Caco-2 (cell line): ENCODE measurements at regions not wholly inside any gene's neighbourhood (a gene's known extent, or its start where the extent isn't known, plus 50 kb on each side); places are given as distances from the start of the nearest gene placed in this dataset.

Experiments
- BruUV-seq: library from RNA; stranded (reverse); fragments of 400-500 nt; replicated peaks from 2 replicates; lab custom pipeline; 2021; lab: Mats Ljungman, UMichigan
- CTCF ChIA-PET: fragments of 300-600 bp; sonication (Branson Sonifier 250); formaldehyde crosslinking; loops from one replicate; lab custom pipeline; 2022; ENCODE audit warnings: antibody characterized with exemption; lab: Charles Lee
- POLR2A ChIA-PET: fragments of 300-600 bp; sonication (Branson Sonifier 250); formaldehyde crosslinking; loops from one replicate; lab custom pipeline; 2022; ENCODE audit warnings: antibody characterized with exemption; lab: Charles Lee
- DNase-seq, 2 experiments: peaks; one replicate each; pipeline versions ENCODE4 v3.0.0 to v3.0.0-alpha.2; 2020 to 2022
- H3K27me3 ChIP-seq: replicated peaks from 2 replicates; pipeline ENCODE4 v1.6.0; 2011; ENCODE audit warnings: low read length; ENCODE audit not compliant: control insufficient read depth, insufficient read depth
- H3K36me3 ChIP-seq: 2 replicates; pipeline ENCODE4 v1.5.1; 2011; ENCODE audit warnings: low read length; ENCODE audit not compliant: control insufficient read depth, insufficient read depth
- H3K4me1 ChIP-seq: fragments of 250-450 bp; sonication (Bioruptor Pico); 2 replicates; pipeline ENCODE4 v1.5.1; 2020; ENCODE audit warnings: mild to moderate bottlenecking
- H3K4me3 ChIP-seq: 2 replicates; pipeline ENCODE4 v1.5.1; 2011; ENCODE audit warnings: low read depth, mild to moderate bottlenecking, control low read depth, low read length
- H3K9me3 ChIP-seq: fragments of 250-450 bp; sonication (Bioruptor Pico); 2 replicates; pipeline ENCODE4 v1.5.1; 2020; ENCODE audit warnings: mild to moderate bottlenecking, moderate library complexity
- H3K27ac Mint-ChIP-seq: one replicate; pipeline ENCODE4 v1.8.0; 2022; ENCODE audit warnings: mixed read lengths; ENCODE audit not compliant: unreplicated experiment
- H3K27me3 Mint-ChIP-seq: one replicate; pipeline ENCODE4 v1.8.0; 2022; ENCODE audit warnings: mixed read lengths; ENCODE audit not compliant: insufficient read depth, unreplicated experiment
- H3K36me3 Mint-ChIP-seq: one replicate; pipeline ENCODE4 v1.8.0; 2022; ENCODE audit warnings: mild to moderate bottlenecking, mixed read lengths; ENCODE audit not compliant: insufficient read depth, unreplicated experiment
- H3K4me1 Mint-ChIP-seq: one replicate; pipeline ENCODE4 v1.8.0; 2022; ENCODE audit warnings: low read depth, mixed read lengths; ENCODE audit not compliant: unreplicated experiment
- H3K4me3 Mint-ChIP-seq: one replicate; pipeline ENCODE4 v1.8.0; 2022; ENCODE audit warnings: mild to moderate bottlenecking, moderate library complexity, mixed read lengths; ENCODE audit not compliant: unreplicated experiment
- H3K9me3 Mint-ChIP-seq: one replicate; pipeline ENCODE4 v1.8.0; 2022; ENCODE audit warnings: mixed read lengths; ENCODE audit not compliant: unreplicated experiment
- CTCF ChIP-seq, 2 experiments: fragments of 200-600 bp in 1 of 2; IDR thresholded peaks; 1 replicate in 1 of 2; 2 replicates in 1 of 2; pipeline versions ENCODE4 v1.5.1 to v1.8.0; 2011 to 2022; ENCODE audit warnings: antibody characterized with exemption in 1 of 2, control low read depth in 1 of 2, inconsistent platforms in 1 of 2, low read depth in 1 of 2, low read length in 1 of 2, mild to moderate bottlenecking in 1 of 2, moderate library complexity in 1 of 2; ENCODE audit not compliant: insufficient read depth in 1 of 2, severe bottlenecking in 1 of 2, unreplicated experiment in 1 of 2
- intact Hi-C: fragments of 100-400 bp; cut with micrococcal nuclease; formaldehyde crosslinking; loops from one replicate; pipeline ENCODE4 v1.10.0; 2022; ENCODE audit not compliant: unreplicated experiment

DNA sequence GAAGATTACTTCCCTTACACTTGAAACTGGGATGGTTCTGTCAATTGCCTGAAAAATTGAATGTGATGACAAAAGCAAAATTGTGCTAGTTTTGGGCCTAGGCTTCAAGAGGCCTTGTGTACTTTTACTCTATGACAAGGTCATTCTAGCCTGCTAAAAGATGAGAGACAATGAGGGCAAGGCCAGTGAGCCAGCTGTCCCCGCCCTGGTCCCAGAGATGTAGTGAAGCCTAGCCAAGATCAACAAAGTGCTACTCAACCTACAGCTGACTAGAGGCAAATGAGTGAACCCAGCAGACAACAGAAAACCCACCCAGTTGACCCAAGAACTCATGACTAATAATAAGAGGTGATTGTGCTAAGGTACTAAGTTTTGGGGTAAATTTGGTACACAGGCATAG, 248.7 kb downstream of the IL15 start:
- H3K36me3 Mint-ChIP-seq: no peaks in the 10 kb centered on the region
- no peak overlapping the region for H3K4me3 ChIP-seq
- no peak for DNase-seq
- intact Hi-C loops: no loop called here
- no TSS peak for BruUV-seq
- H3K27me3 Mint-ChIP-seq: peaks cover 6% of the 10 kb centered on the region
- H3K9me3 Mint-ChIP-seq: no peaks in the 10 kb centered on the region
- ChIA-PET POLR2A (no interaction called here), CTCF (no interaction called here)
- H3K4me1 ChIP-seq: no peaks in the 10 kb centered on the region
- TF ChIP-seq CTCF (IDR thresholded peaks at IDR 0.05; ENCODE audit: insufficient read depth in 1 of 2, low read depth in 1 of 2, low read length in 1 of 2, severe bottlenecking in 1 of 2, unreplicated experiment in 1 of 2): no peak
- H3K9me3 ChIP-seq: no peaks in the 10 kb centered on the region
- no peaks in the 10 kb centered on the region for H3K4me1 Mint-ChIP-seq
- no peaks in the 10 kb centered on the region for H3K27me3 ChIP-seq
- H3K36me3 ChIP-seq: no peaks in the 10 kb centered on the region
- H3K27ac Mint-ChIP-seq: no peak overlapping the region
- no peak overlapping the region for H3K4me3 Mint-ChIP-seq

GRCh38 chr4:141890279-141890678, 253.9 kb downstream of the IL15 start:
- no peaks in the 10 kb centered on the region for H3K9me3 Mint-ChIP-seq
- H3K9me3 ChIP-seq: no peaks in the 10 kb centered on the region
- no peaks in the 10 kb centered on the region for H3K36me3 Mint-ChIP-seq
- H3K4me1 ChIP-seq: no peaks in the 10 kb centered on the region
- BruUV-seq: no TSS peak
- no peak for DNase-seq
- H3K4me3 Mint-ChIP-seq: no peak overlapping the region
- H3K4me1 Mint-ChIP-seq: no peaks in the 10 kb centered on the region
- H3K27ac Mint-ChIP-seq: no peak overlapping the region
- H3K4me3 ChIP-seq: no peak overlapping the region
- intact Hi-C loops: no loop called here
- CTCF ChIA-PET: no interaction called here
- H3K27me3 Mint-ChIP-seq: peaks cover 6% of the 10 kb centered on the region
- POLR2A ChIA-PET: no interaction called here
- TF ChIP-seq CTCF (IDR thresholded peaks at IDR 0.05; ENCODE audit: insufficient read depth in 1 of 2, low read depth in 1 of 2, low read length in 1 of 2, severe bottlenecking in 1 of 2, unreplicated experiment in 1 of 2): no peak
- no peaks in the 10 kb centered on the region for H3K36me3 ChIP-seq
- H3K27me3 ChIP-seq: no peaks in the 10 kb centered on the region

DNA sequence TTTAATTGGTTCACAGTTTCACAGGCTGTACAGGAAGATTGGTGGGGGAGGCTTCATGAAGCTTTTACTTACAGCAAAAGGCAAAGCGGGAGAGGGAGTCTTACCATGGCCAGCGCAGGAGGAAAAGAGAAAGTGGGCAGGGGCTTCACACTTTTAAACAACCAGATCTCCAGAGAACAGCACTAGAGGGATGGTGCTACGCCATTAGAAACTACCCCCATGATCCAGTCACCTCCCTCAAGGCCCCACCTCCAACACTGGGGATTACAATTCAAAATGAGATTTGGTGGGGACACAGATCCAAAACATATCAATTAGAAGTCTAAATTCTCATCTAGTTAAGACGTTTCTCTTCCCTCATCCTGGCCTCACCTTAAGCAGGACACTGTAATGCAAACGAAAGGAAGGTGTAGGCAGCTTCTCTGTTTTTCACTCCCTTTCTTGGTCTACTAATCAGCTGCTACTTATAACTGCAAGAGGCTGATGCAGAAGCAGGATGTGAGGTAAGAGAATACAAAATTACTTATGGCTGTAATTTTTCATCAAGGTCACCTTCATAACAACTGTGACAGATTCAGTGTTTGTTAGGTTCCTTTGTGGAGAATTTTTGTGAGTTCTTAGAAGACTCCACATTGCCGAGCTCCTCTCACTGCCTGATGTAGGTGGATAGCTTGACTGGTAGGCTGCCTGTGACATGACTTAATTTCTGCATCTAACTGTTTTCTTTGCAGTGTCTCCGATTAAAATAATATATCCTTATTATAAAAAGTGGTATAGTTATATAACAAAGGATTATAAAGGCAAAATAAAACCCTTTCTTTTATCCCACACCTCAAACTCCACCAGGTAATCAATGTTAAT, 255.1 kb downstream of the IL15 start:
- POLR2A ChIA-PET: no interaction called here
- H3K27ac Mint-ChIP-seq: no peak overlapping the region
- Histone ChIP-seq H3K4me1 (no peaks in the 10 kb centered on the region), H3K27me3 (no peaks in the 10 kb centered on the region), H3K4me3 (no peak overlapping the region), H3K9me3 (no peaks in the 10 kb centered on the region), H3K36me3 (no peaks in the 10 kb centered on the region)
- H3K27me3 Mint-ChIP-seq: peaks cover 6% of the 10 kb centered on the region
- TF ChIP-seq CTCF (IDR thresholded peaks at IDR 0.05; ENCODE audit: insufficient read depth in 1 of 2, low read depth in 1 of 2, low read length in 1 of 2, severe bottlenecking in 1 of 2, unreplicated experiment in 1 of 2): no peak
- no peak overlapping the region for H3K4me3 Mint-ChIP-seq
- no TSS peak for BruUV-seq
- H3K4me1 Mint-ChIP-seq: no peaks in the 10 kb centered on the region
- H3K36me3 Mint-ChIP-seq: no peaks in the 10 kb centered on the region
- intact Hi-C loops: no loop called here
- DNase-seq: no peak
- H3K9me3 Mint-ChIP-seq: no peaks in the 10 kb centered on the region
- CTCF ChIA-PET: no interaction called here
